ENCODE measurements at regions not wholly inside any gene's neighbourhood (a gene's known extent, or its start where the extent isn't known, plus 50 kb on each side); places are given as distances from the start of the nearest gene placed in this dataset.

GRCh38 chr3:159904911-159905310 is 83.7 kb upstream of the IL12A start:
- WGBS, 4 donors, result 70 to 88% (median 77%) methylated on average over 2 of the region's 2 CpGs
- H3K27ac ChIP-seq, result no peak overlapping the region
- TF ChIP-seq POLR2A (IDR thresholded peaks at IDR 0.05) (no peak), CTCF (IDR thresholded peaks at IDR 0.05) (no peak)
- H3K4me1 ChIP-seq (replicated peaks in 1 of 2), result peaks cover 0 to under 1% of the 10 kb centered on the region in 2 donors
- no peaks in the 10 kb centered on the region for H3K9me3 ChIP-seq (replicated peaks in 1 of 3)
- no peaks in the 10 kb centered on the region for H3K36me3 ChIP-seq (replicated peaks in 1 of 2)
- H3K27me3 ChIP-seq, result no peaks in the 10 kb centered on the region
- no peak overlapping the region for H3K4me3 ChIP-seq
- DNase-seq, result no peak
- intact Hi-C loops (cut with DNase I), result no loop called here

DNA sequence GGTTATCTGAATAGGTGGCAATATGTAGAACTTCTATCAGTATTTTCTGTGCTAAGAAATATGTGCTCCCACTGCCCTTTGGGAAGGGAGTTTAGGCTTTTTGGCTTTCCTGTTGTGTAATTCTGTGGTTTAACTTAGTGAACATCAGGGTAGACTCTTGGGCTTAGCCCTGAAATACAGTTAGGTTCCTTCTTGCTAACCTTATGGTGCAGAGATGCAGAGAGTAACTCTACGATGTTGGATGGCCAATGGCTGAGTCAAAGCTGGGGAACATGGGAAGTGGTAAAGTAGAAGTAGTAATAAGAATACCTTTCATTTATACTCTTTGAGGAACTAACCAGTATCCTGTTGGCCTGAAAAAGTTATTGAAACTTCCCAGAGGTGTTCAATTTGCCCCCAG is 80.8 kb upstream of the IL12A start:
- H3K4me3 ChIP-seq, result no peak overlapping the region
- no peaks in the 10 kb centered on the region for H3K27me3 ChIP-seq
- DNase-seq, result no peak
- WGBS, 4 donors, result 57 to 75% (median 69%) methylated on average over 1 of the region's 1 CpG
- H3K4me1 ChIP-seq (replicated peaks in 1 of 2), result peaks cover 0 to 11% of the 10 kb centered on the region in 2 donors
- H3K27ac ChIP-seq, result no peak overlapping the region
- no peak for TF ChIP-seq CTCF (IDR thresholded peaks at IDR 0.05)
- no peak for TF ChIP-seq POLR2A (IDR thresholded peaks at IDR 0.05)
- H3K9me3 ChIP-seq (replicated peaks in 1 of 3), result no peaks in the 10 kb centered on the region
- intact Hi-C loops (cut with DNase I), result no loop called here
- H3K36me3 ChIP-seq (replicated peaks in 1 of 2), result no peaks in the 10 kb centered on the region

GRCh38 chr3:159910991-159911663 is 77.5 kb upstream of the IL12A start:
- Histone ChIP-seq H3K4me3 (peak overlapping the region in 1 of 4 donors; percentile 45), H3K27ac (peak overlapping the region in 1 of 5 donors; percentile 6), H3K4me1 (replicated peaks in 1 of 2) (peaks cover 0 to 11% of the 10 kb centered on the region in 2 donors), H3K9me3 (replicated peaks in 1 of 3) (no peaks in the 10 kb centered on the region), H3K27me3 (no peaks in the 10 kb centered on the region), H3K36me3 (replicated peaks in 1 of 2) (no peaks in the 10 kb centered on the region)
- peak in 1 of 7 donors; percentile 16 for DNase-seq
- TF ChIP-seq CTCF (IDR thresholded peaks at IDR 0.05) (no peak), POLR2A (IDR thresholded peaks at IDR 0.05) (no peak)
- intact Hi-C loops (cut with DNase I), result no loop called here
- 36 to 46% (median 40%) methylated on average over 7 of the region's 7 CpGs for WGBS, 4 donors

DNA sequence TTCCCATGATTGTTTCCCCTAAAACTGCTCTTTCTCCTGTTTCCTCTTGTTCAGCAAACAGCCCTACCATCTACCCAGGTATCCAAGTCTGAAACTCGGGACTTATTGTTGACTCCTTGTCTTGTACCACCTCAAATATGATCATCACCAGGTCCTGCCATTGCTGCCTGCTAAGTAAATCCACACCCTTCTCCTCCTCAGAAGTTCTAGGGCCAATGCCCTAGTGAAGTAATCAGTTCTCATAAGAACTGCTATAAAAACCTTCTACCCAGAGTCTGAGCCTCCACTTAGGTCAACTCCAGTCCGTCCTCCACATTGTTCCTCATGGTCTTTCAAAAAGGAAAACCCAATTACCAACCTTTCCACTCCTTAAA is 77.0 kb upstream of the IL12A start:
- H3K27ac ChIP-seq, result no peak overlapping the region
- no peaks in the 10 kb centered on the region for H3K27me3 ChIP-seq
- H3K36me3 ChIP-seq (replicated peaks in 1 of 2), result no peaks in the 10 kb centered on the region
- peaks cover 0 to 11% of the 10 kb centered on the region in 2 donors for H3K4me1 ChIP-seq (replicated peaks in 1 of 2)
- DNase-seq, result no peak
- WGBS, 4 donors, result 85 to 93% (median 91%) methylated on average over 2 of the region's 2 CpGs
- TF ChIP-seq CTCF (IDR thresholded peaks at IDR 0.05) (no peak), POLR2A (IDR thresholded peaks at IDR 0.05) (no peak)
- H3K9me3 ChIP-seq (replicated peaks in 1 of 3), result no peaks in the 10 kb centered on the region
- H3K4me3 ChIP-seq, result no peak overlapping the region
- intact Hi-C loops (cut with DNase I), result no loop called here

All from adrenal gland (tissue), 9 donors.